HG03439 (cell line): ENCODE measurements at regions not wholly inside any gene's neighbourhood (a gene's known extent, or its start where the extent isn't known, plus 50 kb on each side); places are given as distances from the start of the nearest gene placed in this dataset.

Source experiments
- ATAC-seq: cut with Tn5 transposase; IDR thresholded peaks from one replicate; pipeline ENCODE4 v1.9.1; 2021; ENCODE audit warnings: mild to moderate bottlenecking, moderate library complexity; ENCODE audit not compliant: unreplicated experiment

GRCh38 chr22:49449811-49450446, 377.7 kb downstream of the BRD1 start:
- ATAC-seq: no peak

- no peak for ATAC-seq
Observed at GRCh38 chr22:49449377-49449776, 378.3 kb downstream of the BRD1 start.

- no peak for ATAC-seq
Observed at GRCh38 chr22:49448526-49448925, 379.1 kb downstream of the BRD1 start.

GRCh38 chr22:49447837-49448236, 379.8 kb downstream of the BRD1 start:
- no peak for ATAC-seq

GRCh38 chr22:49446759-49447710, 380.6 kb downstream of the BRD1 start:
- no peak for ATAC-seq

- ATAC-seq: no peak
Observed at GRCh38 chr22:49446145-49446758, 381.4 kb downstream of the BRD1 start.

- ATAC-seq: no peak
Observed at GRCh38 chr22:49444781-49445180, 382.9 kb downstream of the BRD1 start.

GRCh38 chr22:49440931-49441330, 386.7 kb downstream of the BRD1 start:
- ATAC-seq: no peak

- no peak for ATAC-seq
Observed at GRCh38 chr22:49439373-49439772, 388.3 kb downstream of the BRD1 start.

GRCh38 chr22:49437956-49438355, 389.7 kb downstream of the BRD1 start:
- no peak for ATAC-seq

GRCh38 chr22:49437356-49437755, 390.3 kb downstream of the BRD1 start:
- no peak for ATAC-seq

- no peak for ATAC-seq
Observed at GRCh38 chr22:49436056-49436455, 391.6 kb downstream of the BRD1 start.

- ATAC-seq: no peak
Observed at GRCh38 chr22:49435596-49435995, 392.1 kb downstream of the BRD1 start.

GRCh38 chr22:49433717-49434611, 393.7 kb downstream of the BRD1 start:
- ATAC-seq: no peak

- no peak for ATAC-seq
Observed at GRCh38 chr22:49432897-49433443, 394.7 kb downstream of the BRD1 start.

- ATAC-seq: no peak
Observed at GRCh38 chr22:49432211-49432896, 395.3 kb downstream of the BRD1 start.

GRCh38 chr22:49431551-49431950, 396.1 kb downstream of the BRD1 start:
- ATAC-seq: no peak

GRCh38 chr22:49429066-49429465, 398.6 kb downstream of the BRD1 start:
- ATAC-seq: no peak

- no peak for ATAC-seq
Observed at GRCh38 chr22:49427941-49428340, 399.7 kb downstream of the BRD1 start.

- ATAC-seq: no peak
Observed at GRCh38 chr22:49427341-49427740, 400.3 kb downstream of the BRD1 start.
